Ovary (tissue), 7 donors: ENCODE measurements at regions not wholly inside any gene's neighbourhood (a gene's known extent, or its start where the extent isn't known, plus 50 kb on each side); places are given as distances from the start of the nearest gene placed in this dataset.

ENCODE experiments used
- DNase-seq, 5 donors: peaks; one replicate each; pipeline ENCODE4 v3.0.0-alpha.2; 2019 to 2020
- H3K27ac ChIP-seq, 2 donors: fragments of 200-600 bp; one replicate each; pipeline versions ENCODE4 v1.5.1 to v1.8.0; 2019 to 2022
- H3K27me3 ChIP-seq: fragments of 200-600 bp; one replicate; pipeline ENCODE4 v1.8.0; 2022
- H3K36me3 ChIP-seq: fragments of 200-600 bp; sonication (generic); one replicate; pipeline ENCODE4 v1.5.1; 2019
- H3K4me1 ChIP-seq: one replicate; pipeline ENCODE4 v1.8.1; 2013; ENCODE audit warnings: mild to moderate bottlenecking, moderate library complexity; ENCODE audit not compliant: insufficient read depth
- H3K4me3 ChIP-seq: fragments of 200-600 bp; sonication (generic); one replicate; pipeline ENCODE4 v1.5.1; 2017
- H3K9me3 ChIP-seq, 2 donors: fragments of 200-600 bp in 1 of 2; sonication (generic) in 1 of 2; one replicate each; pipeline versions ENCODE4 v1.5.1 to v1.8.1; 2013 to 2019; ENCODE audit warnings: mild to moderate bottlenecking in 1 of 2, moderate library complexity in 1 of 2
- EP300 ChIP-seq: sonication (generic); formaldehyde crosslinking; IDR thresholded peaks from one replicate; pipeline ENCODE4 v1.6.1; 2017; ENCODE audit warnings: antibody characterized with exemption
- POLR2A ChIP-seq: fragments of 450-650 bp; IDR thresholded peaks from one replicate; pipeline ENCODE4 v1.6.1; 2017; ENCODE audit warnings: antibody characterized with exemption, mild to moderate bottlenecking, moderate library complexity
- WGBS, 3 donors: extraction: QIAGEN DNeasy Blood & Tissue Kit in 1 of 3; methylation state at CpG; one replicate each; pipeline versions ENCODE4 v1.1.5 to v1.1.7; 2013 to 2017; 5-methylcytosine and 5-hydroxymethylcytosine counted together
- intact Hi-C, 4 donors: fragments of 100-400 bp; cut with DNase I; formaldehyde crosslinking; loops; one replicate each; pipeline versions ENCODE4 v1.11.0 to v1.15.1; 2022 to 2023
- TF ChIP-seq, protein P1 (sequence below), 3 donors: fragments of 450-650 bp in 2 of 3; fragments of 200-600 bp in 1 of 3; IDR thresholded peaks; one replicate each; pipeline versions ENCODE4 v1.5.1 to v1.8.0; 2016 to 2022; ENCODE audit warnings: antibody characterized with exemption in 3 of 3, mild to moderate bottlenecking in 1 of 3
- donor health status: DM: no; HTN: no; CAD: no; lungs with moderate emphysema.
- donor health status: DM: no; HTN: no; CAD: no.
- donor health status: Bipolar disorder and iron deficiency.
- donor health status: DM: no; HTN: no; CAD: no.
- donor health status: DM: yes; HTN: yes; CAD: no.

DNA sequence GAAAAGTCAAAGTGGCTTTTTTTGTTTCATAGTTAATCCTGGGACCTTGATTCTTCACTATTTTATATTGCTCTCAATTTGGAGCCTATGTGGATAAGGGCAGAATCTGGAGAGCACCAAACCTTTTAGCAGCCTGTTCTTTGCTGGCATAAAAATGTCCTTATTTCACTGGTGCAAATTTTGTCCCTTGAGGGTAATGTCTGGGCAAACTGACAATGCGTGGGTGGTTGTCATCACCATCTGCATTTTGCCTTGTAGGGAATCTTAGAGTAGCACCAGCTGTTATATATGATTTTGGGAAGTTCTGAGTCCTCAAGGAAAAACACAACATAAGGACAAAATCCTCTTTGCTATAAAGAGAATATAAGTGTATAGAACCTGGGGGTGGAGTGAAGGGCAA lies 336.9 kb upstream of the HTR2A start:
- no peaks in the 10 kb centered on the region for H3K9me3 ChIP-seq
- 52 to 79% (median 58%) methylated on average over 1 of the region's 1 CpG for WGBS, 3 donors
- TF ChIP-seq, protein P1, sequence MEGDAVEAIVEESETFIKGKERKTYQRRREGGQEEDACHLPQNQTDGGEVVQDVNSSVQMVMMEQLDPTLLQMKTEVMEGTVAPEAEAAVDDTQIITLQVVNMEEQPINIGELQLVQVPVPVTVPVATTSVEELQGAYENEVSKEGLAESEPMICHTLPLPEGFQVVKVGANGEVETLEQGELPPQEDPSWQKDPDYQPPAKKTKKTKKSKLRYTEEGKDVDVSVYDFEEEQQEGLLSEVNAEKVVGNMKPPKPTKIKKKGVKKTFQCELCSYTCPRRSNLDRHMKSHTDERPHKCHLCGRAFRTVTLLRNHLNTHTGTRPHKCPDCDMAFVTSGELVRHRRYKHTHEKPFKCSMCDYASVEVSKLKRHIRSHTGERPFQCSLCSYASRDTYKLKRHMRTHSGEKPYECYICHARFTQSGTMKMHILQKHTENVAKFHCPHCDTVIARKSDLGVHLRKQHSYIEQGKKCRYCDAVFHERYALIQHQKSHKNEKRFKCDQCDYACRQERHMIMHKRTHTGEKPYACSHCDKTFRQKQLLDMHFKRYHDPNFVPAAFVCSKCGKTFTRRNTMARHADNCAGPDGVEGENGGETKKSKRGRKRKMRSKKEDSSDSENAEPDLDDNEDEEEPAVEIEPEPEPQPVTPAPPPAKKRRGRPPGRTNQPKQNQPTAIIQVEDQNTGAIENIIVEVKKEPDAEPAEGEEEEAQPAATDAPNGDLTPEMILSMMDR (IDR thresholded peaks at IDR 0.05), result no peak
- TF ChIP-seq EP300 (no peak), POLR2A (no peak)
- H3K27ac ChIP-seq, result no peak overlapping the region
- no peaks in the 10 kb centered on the region for H3K36me3 ChIP-seq
- no peak for DNase-seq
- no peak overlapping the region for H3K4me3 ChIP-seq
- H3K27me3 ChIP-seq, result no peaks in the 10 kb centered on the region
- no peaks in the 10 kb centered on the region for H3K4me1 ChIP-seq
- intact Hi-C loops, result no loop called here

- Histone ChIP-seq H3K27me3 (no peaks in the 10 kb centered on the region), H3K9me3 (no peaks in the 10 kb centered on the region), H3K4me1 (no peaks in the 10 kb centered on the region), H3K27ac (no peak overlapping the region), H3K36me3 (no peaks in the 10 kb centered on the region), H3K4me3 (no peak overlapping the region)
- no peak for DNase-seq
- WGBS, 3 donors, result 76 to 82% (median 76%) methylated on average over 4 of the region's 4 CpGs
- TF ChIP-seq POLR2A (no peak), EP300 (no peak)
- TF ChIP-seq, protein P1 (IDR thresholded peaks at IDR 0.05), result no peak
- intact Hi-C loops, result no loop called here
These were observed 335.7 kb upstream of the HTR2A start for GRCh38 chr13:47232516-47232915.

DNA sequence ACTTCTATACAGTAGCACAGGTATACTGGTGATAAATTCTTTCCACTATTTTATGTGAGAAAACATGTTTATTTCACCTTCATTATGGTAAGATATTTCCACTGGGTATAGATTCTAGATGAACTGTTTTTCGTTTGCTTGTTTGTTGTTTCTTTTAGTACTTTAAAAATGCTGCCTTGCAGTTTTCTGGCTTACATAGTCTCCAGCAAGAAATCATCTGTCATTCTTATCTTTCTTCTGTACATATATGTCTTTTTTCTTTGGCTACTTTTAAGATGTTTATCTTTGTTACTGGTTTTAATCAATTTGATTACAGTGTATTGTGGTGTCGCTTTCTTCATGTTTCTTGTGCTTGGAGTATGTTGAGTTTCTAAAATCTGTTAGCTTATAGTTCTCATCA lies 333.3 kb upstream of the HTR2A start:
- WGBS, 3 donors, result 70 to 75% (median 75%) methylated on average over 2 of the region's 2 CpGs
- Histone ChIP-seq H3K36me3 (no peaks in the 10 kb centered on the region), H3K4me1 (no peaks in the 10 kb centered on the region), H3K27ac (no peak overlapping the region), H3K4me3 (no peak overlapping the region), H3K9me3 (no peaks in the 10 kb centered on the region), H3K27me3 (no peaks in the 10 kb centered on the region)
- no peak for DNase-seq
- intact Hi-C loops, result no loop called here
- TF ChIP-seq POLR2A (no peak), EP300 (no peak)
- TF ChIP-seq, protein P1 (IDR thresholded peaks at IDR 0.05), result no peak

- TF ChIP-seq POLR2A (no peak), EP300 (no peak)
- TF ChIP-seq, protein P1 (IDR thresholded peaks at IDR 0.05), result no peak
- Histone ChIP-seq H3K9me3 (no peaks in the 10 kb centered on the region), H3K27me3 (no peaks in the 10 kb centered on the region), H3K36me3 (no peaks in the 10 kb centered on the region), H3K4me3 (no peak overlapping the region), H3K4me1 (no peaks in the 10 kb centered on the region), H3K27ac (no peak overlapping the region)
- DNase-seq, result no peak
- intact Hi-C loops, result no loop called here
These were observed 329.7 kb upstream of the HTR2A start for GRCh38 chr13:47226516-47226915.
